SU-DHL-6 (cell line): ENCODE measurements at regions not wholly inside any gene's neighbourhood (a gene's known extent, or its start where the extent isn't known, plus 50 kb on each side); places are given as distances from the start of the nearest gene placed in this dataset.

Experiments
- H2AFZ ChIP-seq: fragments of 200-600 bp; sonication (generic); 2 replicates; pipeline ENCODE4 v1.6.1; 2014; ENCODE audit warnings: low read depth, mild to moderate bottlenecking, moderate library complexity, mixed read lengths, antibody characterized with exemption, low read length; ENCODE audit not compliant: severe bottlenecking
- H3F3A ChIP-seq: fragments of 200-600 bp; shearing (Covaris generic); 2 replicates; pipeline ENCODE4 v1.6.0; 2016; ENCODE audit warnings: antibody characterized with exemption, mild to moderate bottlenecking; ENCODE audit not compliant: insufficient read depth
- H3K27ac ChIP-seq: fragments of 200-600 bp; sonication (generic); 2 replicates; pipeline ENCODE4 v1.5.1; 2016; ENCODE audit warnings: low read depth, mild to moderate bottlenecking, low read length, moderate library complexity, mixed read lengths
- H3K27me3 ChIP-seq: fragments of 200-600 bp; sonication (generic), shearing (Covaris generic); 2 replicates; pipeline ENCODE4 v1.6.0; 2014; ENCODE audit warnings: mild to moderate bottlenecking, low read length
- H3K36me3 ChIP-seq: fragments of 200-600 bp; sonication (generic); 2 replicates; pipeline ENCODE4 v1.6.1; 2014; ENCODE audit warnings: mild to moderate bottlenecking, low read length, mixed read lengths
- H3K4me2 ChIP-seq: fragments of 300-600, 200-600 bp; shearing (Covaris generic), sonication (generic); 2 replicates; pipeline ENCODE4 v1.6.0; 2014; ENCODE audit warnings: low read length, low read depth, mild to moderate bottlenecking; ENCODE audit not compliant: poor library complexity, severe bottlenecking
- H3K4me3 ChIP-seq: fragments of 200-600 bp; sonication (generic); 2 replicates; pipeline ENCODE4 v1.5.1; 2014; ENCODE audit warnings: antibody characterized with exemption, low read length, mild to moderate bottlenecking, mixed read lengths; ENCODE audit not compliant: insufficient read depth, poor library complexity, severe bottlenecking
- H3K79me2 ChIP-seq: fragments of 200-600 bp; sonication (generic); 2 replicates; pipeline ENCODE4 v1.6.1; 2014; ENCODE audit warnings: mild to moderate bottlenecking, low read length, moderate library complexity; ENCODE audit not compliant: insufficient read depth
- H3K9ac ChIP-seq: fragments of 200-600 bp; sonication (generic); 2 replicates; pipeline ENCODE4 v1.7.0; 2014; ENCODE audit warnings: mild to moderate bottlenecking, low read length
- H3K9me2 ChIP-seq: fragments of 200-600 bp; sonication (generic); replicated peaks from 2 replicates; pipeline ENCODE4 v1.6.1; 2014; ENCODE audit warnings: low read length; ENCODE audit not compliant: insufficient read depth
- H3K9me3 ChIP-seq: fragments of 200-600 bp; sonication (generic); 2 replicates; pipeline ENCODE4 v1.6.1; 2014; ENCODE audit warnings: low read length, mixed read lengths; ENCODE audit not compliant: insufficient read depth
- H4K20me1 ChIP-seq: fragments of 200-600 bp; sonication (generic); 2 replicates; pipeline ENCODE4 v1.6.1; 2014; ENCODE audit warnings: low read depth, mild to moderate bottlenecking, antibody characterized with exemption, low read length, moderate library complexity, mixed read lengths
- CTCF ChIP-seq: fragments of 200-600 bp; sonication (generic); IDR thresholded peaks from one replicate; pipeline ENCODE4 v1.5.1; 2017; ENCODE audit warnings: antibody characterized with exemption, mild to moderate bottlenecking, low read length, moderate library complexity; ENCODE audit not compliant: insufficient read depth, poor library complexity, severe bottlenecking
- EZH2phosphoT487 ChIP-seq: fragments of 200-600 bp; sonication (generic), shearing (Covaris generic); conservative IDR thresholded peaks from 2 replicates; pipeline ENCODE4 v1.6.1; 2018; ENCODE audit warnings: mild to moderate bottlenecking, antibody characterized with exemption, low read length, moderate library complexity, mixed read lengths

GRCh38 chr22:26732284-26732683 is 74.9 kb downstream of the MIAT start:
- H3K9ac ChIP-seq = no peak overlapping the region
- H3K36me3 ChIP-seq = no peaks in the 10 kb centered on the region
- TF ChIP-seq CTCF = no peak
- TF ChIP-seq EZH2phosphoT487 = no peak
- no peaks in the 10 kb centered on the region for H4K20me1 ChIP-seq
- H3K79me2 ChIP-seq = no peaks in the 10 kb centered on the region
- H3K4me2 ChIP-seq = no peak overlapping the region
- no peaks in the 10 kb centered on the region for H3K9me2 ChIP-seq
- no peak overlapping the region for H3K4me3 ChIP-seq
- no peaks in the 10 kb centered on the region for H3F3A ChIP-seq
- no peak overlapping the region for H2AFZ ChIP-seq
- H3K9me3 ChIP-seq = no peaks in the 10 kb centered on the region
- H3K27ac ChIP-seq = no peak overlapping the region
- no peaks in the 10 kb centered on the region for H3K27me3 ChIP-seq

GRCh38 chr22:26734339-26735018 is 77.1 kb downstream of the MIAT start:
- Histone ChIP-seq H2AFZ (no peak overlapping the region), H3K9ac (no peak overlapping the region), H3K27ac (no peak overlapping the region), H3K4me2 (no peak overlapping the region), H3K36me3 (peaks cover 5% of the 10 kb centered on the region; the same call in 1 of the 2 replicates), H3K4me3 (no peak overlapping the region), H3F3A (no peaks in the 10 kb centered on the region; the same call in 1 of the 2 replicates), H3K9me3 (no peaks in the 10 kb centered on the region), H4K20me1 (no peaks in the 10 kb centered on the region), H3K27me3 (no peaks in the 10 kb centered on the region), H3K9me2 (no peaks in the 10 kb centered on the region), H3K79me2 (no peaks in the 10 kb centered on the region)
- no peak for TF ChIP-seq EZH2phosphoT487
- TF ChIP-seq CTCF = no peak

GRCh38 chr22:26735019-26735409 is 77.6 kb downstream of the MIAT start:
- no peak overlapping the region for H2AFZ ChIP-seq
- no peak overlapping the region for H3K4me3 ChIP-seq
- no peaks in the 10 kb centered on the region for H3K79me2 ChIP-seq
- no peak overlapping the region for H3K27ac ChIP-seq
- no peaks in the 10 kb centered on the region; the same call in 1 of the 2 replicates for H3F3A ChIP-seq
- no peaks in the 10 kb centered on the region for H3K27me3 ChIP-seq
- TF ChIP-seq CTCF = no peak
- no peak for TF ChIP-seq EZH2phosphoT487
- H4K20me1 ChIP-seq = no peaks in the 10 kb centered on the region
- no peak overlapping the region for H3K9ac ChIP-seq
- H3K9me2 ChIP-seq = no peaks in the 10 kb centered on the region
- peaks cover 5% of the 10 kb centered on the region; the same call in 1 of the 2 replicates for H3K36me3 ChIP-seq
- no peaks in the 10 kb centered on the region for H3K9me3 ChIP-seq
- no peak overlapping the region for H3K4me2 ChIP-seq
